HG03442 (cell line): ENCODE measurements at regions not wholly inside any gene's neighbourhood (a gene's known extent, or its start where the extent isn't known, plus 50 kb on each side); places are given as distances from the start of the nearest gene placed in this dataset.
"Not testable (repeated sequence)": the region's sequence is repeated elsewhere in the genome, so short reads cannot be mapped to it uniquely, and the experiment has no call there.

Source experiments
- ATAC-seq: cut with Tn5 transposase; IDR thresholded peaks from one replicate; pipeline ENCODE4 v1.9.1; 2021; ENCODE audit warnings: mild to moderate bottlenecking, moderate library complexity; ENCODE audit not compliant: unreplicated experiment

- no peak for ATAC-seq
Observed at GRCh38 chr7:85914437-85914836, 727.6 kb upstream of the SEMA3D start.

DNA sequence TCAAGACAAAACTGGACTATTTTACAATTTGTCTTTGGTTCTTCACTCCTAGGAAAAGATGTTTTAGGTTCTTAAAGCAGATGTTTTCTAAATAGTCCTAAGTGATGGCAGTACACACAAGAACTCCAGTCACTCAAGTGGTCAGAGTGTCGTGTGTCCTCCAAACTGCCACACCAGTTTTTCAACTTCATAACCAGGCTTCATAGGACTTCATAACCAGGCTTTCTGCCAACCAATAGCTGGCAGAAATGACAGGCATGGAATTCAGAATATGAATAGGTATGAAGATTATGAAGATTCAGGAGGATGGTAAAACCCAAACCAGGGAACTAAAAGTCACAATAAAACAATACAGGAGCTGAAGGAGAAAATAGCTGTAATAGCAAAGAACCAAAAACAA, 721.2 kb upstream of the SEMA3D start:
- ATAC-seq: no peak

DNA sequence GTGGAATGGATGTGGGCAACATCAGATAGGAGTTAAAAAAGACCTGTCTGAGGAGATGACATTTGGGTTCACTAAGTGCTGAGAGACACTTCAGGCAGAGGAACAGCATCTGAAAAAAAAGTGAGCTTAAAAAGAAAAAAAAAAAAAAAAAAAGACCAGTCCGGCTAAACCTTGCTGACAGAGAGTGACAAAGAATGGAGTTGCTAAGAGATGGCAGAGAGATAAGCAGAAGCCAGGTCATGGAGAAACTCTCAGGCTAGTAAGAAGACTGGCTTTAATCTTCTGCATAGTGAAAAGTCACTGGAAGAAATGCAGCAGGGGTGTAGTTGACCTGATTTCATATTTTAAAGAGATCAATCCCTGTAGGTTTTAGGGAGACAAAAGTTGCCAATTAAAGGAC, 711.1 kb upstream of the SEMA3D start:
- no peak for ATAC-seq

DNA sequence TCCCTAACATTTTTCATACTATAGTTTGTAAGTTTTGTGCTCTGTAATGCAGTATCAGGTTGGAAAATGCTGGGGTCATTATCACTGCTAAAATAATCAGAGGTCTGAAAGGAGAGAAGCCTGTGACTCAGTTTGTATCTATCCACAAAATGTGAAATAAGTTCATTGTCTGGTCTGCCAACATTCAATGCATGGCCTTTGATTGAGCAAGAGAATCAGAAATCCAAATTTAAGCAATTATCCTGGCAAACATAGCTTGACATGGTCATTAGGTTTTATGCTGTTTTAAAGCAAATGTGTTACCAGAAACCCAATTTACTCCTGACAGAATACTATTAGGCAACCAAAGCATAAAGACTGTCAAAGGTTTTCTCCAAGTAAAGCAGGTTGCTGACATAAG, 709.7 kb upstream of the SEMA3D start:
- ATAC-seq: no peak

DNA sequence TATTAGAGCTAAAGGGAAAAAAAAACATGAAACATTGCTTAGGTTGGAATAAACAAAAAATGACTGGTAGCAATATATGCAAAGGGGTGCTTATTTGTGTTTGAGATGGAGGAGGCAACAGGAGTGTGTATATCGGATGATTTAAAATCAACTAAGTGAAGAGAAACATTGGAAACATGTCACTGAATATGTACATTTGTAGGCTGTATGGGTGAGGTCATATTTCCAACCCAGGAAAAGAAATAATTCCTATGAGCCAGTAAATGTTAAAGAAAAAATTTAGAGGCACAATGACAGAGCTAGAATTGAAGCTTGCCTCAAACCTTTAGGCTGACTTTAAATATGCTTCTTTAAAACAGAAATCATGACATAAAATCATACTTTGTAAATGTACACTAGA, 709.0 kb upstream of the SEMA3D start:
- no peak for ATAC-seq

- ATAC-seq: not testable (repeated sequence)
Observed at GRCh38 chr7:85891900-85892299, 705.0 kb upstream of the SEMA3D start.

- ATAC-seq: peak; percentile 83
Observed at GRCh38 chr7:85890244-85890811, 703.5 kb upstream of the SEMA3D start.

GRCh38 chr7:85887133-85887532, 700.3 kb upstream of the SEMA3D start:
- no peak for ATAC-seq

- ATAC-seq: no peak
Observed at GRCh38 chr7:85882335-85882734, 695.5 kb upstream of the SEMA3D start.

- ATAC-seq: no peak
Observed at GRCh38 chr7:85875398-85875797, 688.5 kb upstream of the SEMA3D start.

DNA sequence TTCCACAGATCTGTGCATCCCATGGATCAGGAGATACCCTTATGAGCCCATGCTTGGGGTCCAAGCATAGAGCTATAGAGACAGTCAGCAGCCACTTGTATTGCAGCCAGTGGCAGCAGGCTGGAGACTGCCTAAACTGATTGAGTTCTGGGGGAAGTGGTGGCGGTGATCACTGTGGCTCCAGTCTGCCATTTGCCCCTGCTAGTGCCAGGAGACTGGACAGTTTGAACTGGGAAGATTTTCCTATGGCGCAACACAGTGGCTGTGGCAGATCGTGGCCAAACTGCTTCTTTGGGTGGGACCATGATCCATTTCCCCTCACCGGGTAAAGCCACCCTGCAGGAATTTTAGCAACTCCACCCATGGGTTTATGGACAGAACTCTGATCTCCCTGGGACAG, 679.7 kb upstream of the SEMA3D start:
- no peak for ATAC-seq

DNA sequence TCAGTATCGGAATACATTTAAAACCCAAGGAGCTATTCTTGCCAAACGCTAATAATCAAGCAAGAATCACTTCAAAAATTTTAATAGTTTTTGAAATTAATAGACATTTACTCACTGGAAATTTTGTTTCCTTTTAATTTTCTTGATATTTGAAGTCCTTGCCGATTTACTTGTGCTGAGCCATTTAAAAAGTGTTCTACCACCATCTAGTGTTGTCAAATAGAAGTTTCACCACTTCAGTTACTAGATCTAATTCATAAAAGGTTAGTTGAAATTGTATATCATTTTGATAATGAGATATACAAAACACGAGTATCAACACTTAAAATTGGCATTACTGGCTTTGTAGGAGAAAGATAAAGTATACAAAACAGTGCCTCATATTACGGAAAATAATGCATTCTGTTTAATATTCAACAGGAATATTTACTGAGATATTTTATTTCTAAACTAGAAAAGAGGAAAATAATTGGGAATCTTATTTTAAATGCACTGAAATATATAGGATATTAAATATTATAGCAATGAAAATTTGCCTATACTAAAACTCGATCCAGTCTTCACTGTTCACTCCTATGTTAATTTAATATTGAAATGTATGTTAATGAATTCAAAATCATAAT, 664.8 kb upstream of the SEMA3D start:
- ATAC-seq: no peak

- ATAC-seq: no peak
Observed at GRCh38 chr7:85850381-85850780, 663.5 kb upstream of the SEMA3D start.

DNA sequence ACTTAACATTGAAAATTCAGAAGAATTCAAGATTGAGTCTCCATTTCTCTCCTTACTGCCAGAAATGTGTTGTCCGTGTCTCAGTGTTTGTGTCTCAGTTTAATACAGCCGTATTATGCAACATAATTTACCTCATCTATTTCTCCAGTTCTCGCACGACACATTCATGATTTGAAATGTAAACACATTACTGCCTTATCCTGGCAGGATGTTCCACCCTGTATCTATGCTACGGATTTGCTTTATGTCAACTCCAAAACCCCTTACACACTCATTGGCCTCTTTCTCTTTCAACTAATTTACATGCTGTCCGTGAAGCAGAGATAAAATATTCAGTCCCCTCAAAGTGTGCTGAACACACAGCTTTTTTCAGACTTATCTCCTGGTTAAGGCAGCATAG, 653.7 kb upstream of the SEMA3D start:
- ATAC-seq: no peak

- no peak for ATAC-seq
Observed at GRCh38 chr7:85833066-85833465, 646.2 kb upstream of the SEMA3D start.

DNA sequence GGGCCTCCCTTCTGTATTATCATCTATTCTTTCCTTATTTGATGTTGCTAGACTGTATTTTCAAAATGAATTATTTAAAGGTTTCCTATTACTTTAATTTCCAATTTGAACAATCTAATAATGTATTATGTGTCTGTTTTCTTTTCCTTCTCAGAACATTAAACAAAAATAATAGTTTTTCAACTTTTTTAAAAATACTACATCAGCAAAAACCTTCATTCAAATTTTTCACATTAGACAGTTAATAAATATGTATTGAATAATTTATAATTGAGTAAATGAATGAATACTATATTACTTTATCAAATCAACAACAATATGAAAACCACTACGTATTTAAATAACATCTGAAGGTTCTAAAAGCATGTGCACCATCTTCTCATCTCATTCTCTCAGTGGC, 644.1 kb upstream of the SEMA3D start:
- no peak for ATAC-seq

DNA sequence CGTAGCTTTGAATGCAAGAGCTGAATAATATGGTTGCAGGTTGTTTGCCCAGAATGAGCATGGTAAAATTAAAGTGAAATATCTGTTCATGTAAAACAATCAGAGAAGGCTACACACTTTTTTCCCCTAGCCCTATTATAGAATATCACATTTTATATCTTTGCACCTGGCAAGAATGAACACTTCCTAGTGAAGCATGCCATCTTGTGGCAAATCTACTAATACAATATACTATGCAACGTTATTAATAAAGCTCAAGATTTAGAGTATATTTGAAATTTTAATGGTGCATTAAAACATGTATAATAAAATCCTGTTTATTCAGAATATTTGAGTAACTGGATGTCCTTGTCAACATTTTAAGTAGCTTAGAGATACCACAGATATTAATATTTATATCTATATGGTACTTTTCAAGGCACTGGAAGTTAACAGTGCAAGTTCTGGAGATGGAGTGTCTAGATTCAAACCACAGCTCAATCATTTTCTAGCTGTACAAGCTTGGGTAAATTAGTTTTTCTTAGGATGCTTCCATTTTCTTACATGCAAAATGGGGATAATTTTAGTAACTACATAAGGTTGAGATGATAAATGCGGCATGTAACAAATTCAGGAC, 643.1 kb upstream of the SEMA3D start:
- no peak for ATAC-seq

DNA sequence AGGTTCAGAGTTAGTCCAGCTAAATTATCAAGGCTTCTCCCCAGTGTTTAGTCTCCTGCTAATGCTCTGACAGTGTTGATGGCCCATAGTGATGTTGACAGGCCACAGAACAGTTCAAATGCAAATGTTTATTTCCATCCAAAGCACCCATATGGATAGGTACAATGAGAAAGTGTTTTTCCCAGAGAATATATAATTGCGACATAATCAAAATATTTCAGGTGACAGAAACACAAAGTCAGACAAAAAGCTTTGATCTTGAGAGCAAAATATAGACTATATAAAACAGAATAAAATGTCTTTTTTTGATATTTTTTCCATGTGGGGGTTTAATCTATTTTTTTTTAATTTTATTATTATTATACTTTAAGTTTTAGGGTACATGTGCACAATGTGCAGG, 642.3 kb upstream of the SEMA3D start:
- ATAC-seq: no peak

GRCh38 chr7:85828614-85829013, 641.8 kb upstream of the SEMA3D start:
- no peak for ATAC-seq

DNA sequence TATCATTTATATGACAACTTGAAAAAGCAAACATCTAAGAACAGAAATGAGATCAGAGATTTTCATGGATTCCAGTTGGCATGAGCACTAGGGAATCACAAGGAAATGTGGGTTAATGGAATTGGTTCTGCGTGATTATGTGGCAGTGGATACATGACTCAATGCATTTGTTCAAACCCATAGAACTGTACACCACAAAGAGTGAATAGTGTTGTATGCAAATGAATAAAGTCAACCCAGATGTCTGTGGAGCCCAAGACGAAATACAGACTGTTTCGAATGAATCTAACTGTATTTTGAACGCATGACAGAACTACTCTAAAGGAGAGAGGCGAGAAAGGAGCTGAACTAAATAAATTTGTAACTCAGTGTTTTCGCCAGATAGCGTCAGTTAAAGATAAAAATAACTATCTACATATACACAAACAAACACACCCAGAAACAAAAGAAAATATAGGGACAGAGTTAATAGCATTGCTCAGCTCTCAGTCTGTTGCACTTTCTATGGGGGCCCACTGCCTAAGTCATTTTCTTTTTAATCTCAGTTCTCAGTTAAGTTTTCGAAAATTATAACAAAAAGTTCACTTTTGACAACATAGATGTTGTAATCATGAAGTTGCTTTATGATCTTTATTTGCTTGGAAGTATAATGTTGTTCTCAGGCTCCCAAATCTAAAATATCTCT, 636.7 kb upstream of the SEMA3D start:
- no peak for ATAC-seq

DNA sequence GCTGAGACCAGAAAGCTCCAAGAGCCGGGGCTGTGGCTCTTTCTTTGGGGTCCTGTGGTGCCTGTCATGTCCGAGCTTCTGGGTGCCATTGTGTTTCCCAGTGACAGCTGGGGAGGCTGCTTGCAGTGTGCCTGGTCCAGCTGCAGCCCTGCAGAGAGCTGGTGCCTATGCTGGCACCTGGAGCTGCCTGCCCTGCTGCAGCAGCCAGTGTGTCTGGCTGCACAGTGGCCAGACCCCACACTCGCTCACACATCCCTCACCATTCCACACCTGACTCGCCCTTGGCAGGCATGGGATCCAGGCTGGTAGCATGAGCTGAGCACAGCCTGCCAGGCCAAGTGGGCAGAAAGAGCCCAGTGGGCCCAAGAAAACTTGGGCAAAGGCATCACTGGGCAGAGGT, 635.1 kb upstream of the SEMA3D start:
- no peak for ATAC-seq
